ENCODE measurements at regions not wholly inside any gene's neighbourhood (a gene's known extent, or its start where the extent isn't known, plus 50 kb on each side); places are given as distances from the start of the nearest gene placed in this dataset.

DNA sequence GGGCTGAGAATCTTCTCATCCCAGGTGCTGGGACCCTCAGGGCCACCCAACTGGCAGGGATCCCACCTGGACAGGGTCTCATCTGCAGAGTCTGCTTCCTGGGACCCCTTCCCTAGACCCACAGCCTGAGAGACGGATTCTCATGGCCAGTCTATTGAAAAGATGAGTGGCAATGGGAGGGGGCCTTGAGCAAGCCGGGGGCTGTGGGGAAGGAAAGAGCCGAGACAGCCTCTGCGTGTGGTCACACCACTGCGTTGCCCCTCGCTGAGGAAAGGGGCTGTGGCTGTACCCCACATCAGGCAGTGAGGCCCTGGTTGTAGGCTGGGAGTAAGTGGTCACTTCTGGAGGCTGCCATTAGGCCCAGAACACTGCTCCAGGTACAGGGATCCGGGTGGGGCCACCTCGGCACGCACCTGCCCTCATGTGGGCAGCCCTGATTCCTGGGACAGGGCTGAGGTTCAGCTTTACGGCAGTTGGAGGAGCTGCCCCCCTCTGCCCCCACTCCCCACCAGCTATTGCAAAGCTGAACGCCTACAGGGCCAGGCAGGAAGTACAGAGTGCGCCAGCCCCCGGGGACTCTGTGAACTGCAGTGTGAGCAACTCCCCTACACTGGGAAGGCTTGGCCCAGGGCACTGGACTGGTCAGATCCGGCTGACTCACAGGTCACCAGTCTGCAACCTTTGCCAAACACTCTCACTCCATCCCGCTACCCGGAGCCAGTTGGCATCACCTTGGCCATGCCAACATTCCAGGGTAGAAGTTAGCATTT is 106.9 kb downstream of the RIPK4 start:
- no peak overlapping the region for H3K4me3 ChIP-seq (ENCODE audit: low read length)
- H3K9me3 ChIP-seq (ENCODE audit: control insufficient read depth, low read length) = no peaks in the 10 kb centered on the region
- no peaks in the 10 kb centered on the region for H3K27me3 ChIP-seq (ENCODE audit: control insufficient read depth, insufficient read depth, low read length)

GRCh38 chr21:41656946-41657525 is 109.8 kb downstream of the RIPK4 start:
- H3K4me1 ChIP-seq (ENCODE audit: control insufficient read depth, insufficient read depth, low read length) = no peaks in the 10 kb centered on the region

More for the DNA sequence above, 106.9 kb downstream of the RIPK4 start:
- Histone ChIP-seq H3K36me3 (ENCODE audit: control insufficient read depth, insufficient read depth, low read length) (no peaks in the 10 kb centered on the region), H3K9ac (ENCODE audit: low read length) (no peak overlapping the region), H3K4me1 (ENCODE audit: control insufficient read depth, insufficient read depth, low read length) (peaks cover 22% of the 10 kb centered on the region)

GRCh38 chr21:41655259-41655658 is 111.6 kb downstream of the RIPK4 start:
- Histone ChIP-seq H3K36me3 (ENCODE audit: control insufficient read depth, insufficient read depth, low read length) (no peaks in the 10 kb centered on the region), H3K27me3 (ENCODE audit: control insufficient read depth, insufficient read depth, low read length) (no peaks in the 10 kb centered on the region), H3K4me3 (ENCODE audit: low read length) (no peak overlapping the region), H3K4me1 (ENCODE audit: control insufficient read depth, insufficient read depth, low read length) (peaks cover 17% of the 10 kb centered on the region), H3K9ac (ENCODE audit: low read length) (no peak overlapping the region), H3K9me3 (ENCODE audit: control insufficient read depth, low read length) (no peaks in the 10 kb centered on the region)

More at GRCh38 chr21:41656946-41657525, 109.8 kb downstream of the RIPK4 start:
- H3K27me3 ChIP-seq (ENCODE audit: control insufficient read depth, insufficient read depth, low read length) = no peaks in the 10 kb centered on the region
- no peaks in the 10 kb centered on the region for H3K36me3 ChIP-seq (ENCODE audit: control insufficient read depth, insufficient read depth, low read length)
- no peak overlapping the region for H3K4me3 ChIP-seq (ENCODE audit: low read length)
- no peak overlapping the region for H3K9ac ChIP-seq (ENCODE audit: low read length)
- no peaks in the 10 kb centered on the region for H3K9me3 ChIP-seq (ENCODE audit: control insufficient read depth, low read length)

DNA sequence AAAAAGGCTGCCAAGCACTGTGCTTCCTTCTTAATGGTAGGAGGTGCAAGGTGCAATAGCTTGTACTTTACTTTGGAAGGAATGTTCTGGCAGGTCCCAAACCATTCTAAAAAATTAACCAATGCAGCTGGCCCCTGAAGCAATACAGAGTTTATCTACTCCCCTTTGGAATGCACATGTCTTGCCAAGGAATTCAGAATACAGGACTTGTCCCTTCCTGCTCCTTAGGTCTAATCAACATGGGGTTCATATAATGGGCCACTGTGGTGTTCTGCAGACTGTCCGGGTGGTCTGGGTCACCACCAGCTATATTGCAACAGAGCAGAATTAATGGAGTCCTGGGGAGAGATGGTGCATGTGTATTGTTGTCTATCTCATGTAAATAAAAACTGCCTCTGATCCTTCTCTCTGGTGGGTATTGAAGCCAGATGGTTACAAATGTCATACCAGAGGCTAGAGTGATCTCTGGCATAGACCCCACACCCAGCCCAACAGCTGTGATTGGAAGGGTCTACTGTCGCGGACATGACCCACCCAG is 112.8 kb downstream of the RIPK4 start:
- H3K4me3 ChIP-seq (ENCODE audit: low read length) = no peak overlapping the region
- peaks cover 18% of the 10 kb centered on the region for H3K4me1 ChIP-seq (ENCODE audit: control insufficient read depth, insufficient read depth, low read length)
- no peak overlapping the region for H3K9ac ChIP-seq (ENCODE audit: low read length)
- no peaks in the 10 kb centered on the region for H3K27me3 ChIP-seq (ENCODE audit: control insufficient read depth, insufficient read depth, low read length)
- H3K9me3 ChIP-seq (ENCODE audit: control insufficient read depth, low read length) = no peaks in the 10 kb centered on the region
- no peaks in the 10 kb centered on the region for H3K36me3 ChIP-seq (ENCODE audit: control insufficient read depth, insufficient read depth, low read length)

DNA sequence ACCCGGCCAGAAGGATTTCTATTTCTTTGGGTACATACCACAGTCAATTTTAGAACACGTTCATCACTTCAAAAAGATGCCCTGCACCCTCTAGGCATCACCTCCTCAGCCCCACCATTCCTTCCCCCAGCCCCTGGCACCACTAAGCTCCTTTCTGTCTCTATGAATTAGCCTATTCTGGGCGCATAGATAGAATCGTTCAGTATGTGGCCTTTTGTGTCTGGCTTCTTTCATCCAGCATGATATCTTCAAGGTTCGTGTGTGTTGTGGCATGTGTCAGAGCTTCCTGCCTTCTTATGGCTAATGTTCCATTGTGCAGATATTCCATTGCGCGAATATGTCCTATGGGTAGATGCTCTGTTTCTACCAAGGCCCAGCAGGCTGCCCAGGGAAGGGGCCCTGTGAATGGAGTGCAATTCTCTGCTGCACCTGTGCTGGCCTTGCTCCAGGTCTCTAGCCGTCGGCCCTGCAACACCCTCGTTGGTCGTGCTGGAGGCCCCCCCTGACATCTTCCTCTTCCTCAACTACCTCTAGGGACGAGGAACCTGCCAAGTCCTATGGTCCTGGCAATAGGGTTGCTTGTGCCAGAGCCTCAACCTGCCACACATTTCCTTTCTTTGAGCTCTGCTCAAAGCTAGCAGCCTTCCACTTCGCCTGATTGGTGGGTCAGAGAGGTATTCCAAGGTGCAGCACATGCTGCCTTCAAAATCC is 113.5 kb downstream of the RIPK4 start:
- Histone ChIP-seq H3K36me3 (ENCODE audit: control insufficient read depth, insufficient read depth, low read length) (no peaks in the 10 kb centered on the region), H3K4me3 (ENCODE audit: low read length) (no peak overlapping the region), H3K9ac (ENCODE audit: low read length) (no peak overlapping the region), H3K9me3 (ENCODE audit: control insufficient read depth, low read length) (no peaks in the 10 kb centered on the region), H3K27me3 (ENCODE audit: control insufficient read depth, insufficient read depth, low read length) (no peaks in the 10 kb centered on the region), H3K4me1 (ENCODE audit: control insufficient read depth, insufficient read depth, low read length) (peaks cover 18% of the 10 kb centered on the region)

DNA sequence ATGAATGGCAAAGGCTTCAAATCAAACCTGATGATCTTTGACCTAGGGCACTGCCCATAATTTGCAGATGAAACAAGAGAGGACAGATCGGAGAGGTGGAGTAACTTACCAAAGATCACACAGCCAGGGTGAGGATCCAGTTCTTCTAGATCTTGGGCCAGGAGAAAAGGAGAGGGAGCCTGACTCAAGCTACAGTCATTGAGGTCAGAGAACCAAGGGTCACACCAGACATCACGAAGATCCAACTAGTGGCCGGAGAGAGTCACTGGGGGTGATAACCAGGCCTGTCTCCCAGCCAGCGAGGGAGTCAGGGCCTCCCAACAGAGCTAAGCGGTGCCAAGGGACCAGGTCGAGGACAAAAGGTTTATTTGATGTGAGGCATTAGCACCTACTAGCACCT is 115.0 kb downstream of the RIPK4 start:
- Histone ChIP-seq H3K9me3 (ENCODE audit: control insufficient read depth, low read length) (no peaks in the 10 kb centered on the region), H3K4me1 (ENCODE audit: control insufficient read depth, insufficient read depth, low read length) (peaks cover 18% of the 10 kb centered on the region), H3K36me3 (ENCODE audit: control insufficient read depth, insufficient read depth, low read length) (no peaks in the 10 kb centered on the region), H3K27me3 (ENCODE audit: control insufficient read depth, insufficient read depth, low read length) (no peaks in the 10 kb centered on the region), H3K4me3 (ENCODE audit: low read length) (no peak overlapping the region), H3K9ac (ENCODE audit: low read length) (no peak overlapping the region)

DNA sequence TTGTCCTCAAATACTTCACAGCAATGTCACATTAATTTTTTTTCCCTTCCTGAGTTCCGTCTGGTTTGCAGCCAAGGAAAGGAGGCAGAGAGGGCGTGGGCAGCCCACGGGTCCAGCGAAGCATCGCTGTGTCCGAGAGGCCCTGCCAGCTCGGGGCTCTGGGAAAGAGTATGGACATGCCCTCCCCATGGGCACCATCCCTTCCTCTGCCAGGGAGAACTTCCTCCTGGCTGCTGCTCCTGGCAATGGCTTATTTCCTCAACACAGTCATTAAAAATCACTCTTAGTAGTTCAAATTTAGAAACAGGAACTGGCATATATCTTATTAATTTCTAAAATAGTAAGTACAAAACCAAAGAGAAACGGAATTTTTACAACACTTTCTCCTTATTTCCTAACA is 115.4 kb downstream of the RIPK4 start:
- Histone ChIP-seq H3K9me3 (ENCODE audit: control insufficient read depth, low read length) (no peaks in the 10 kb centered on the region), H3K27me3 (ENCODE audit: control insufficient read depth, insufficient read depth, low read length) (no peaks in the 10 kb centered on the region), H3K36me3 (ENCODE audit: control insufficient read depth, insufficient read depth, low read length) (no peaks in the 10 kb centered on the region), H3K9ac (ENCODE audit: low read length) (no peak overlapping the region), H3K4me3 (ENCODE audit: low read length) (no peak overlapping the region), H3K4me1 (ENCODE audit: control insufficient read depth, insufficient read depth, low read length) (peaks cover 18% of the 10 kb centered on the region)

DNA sequence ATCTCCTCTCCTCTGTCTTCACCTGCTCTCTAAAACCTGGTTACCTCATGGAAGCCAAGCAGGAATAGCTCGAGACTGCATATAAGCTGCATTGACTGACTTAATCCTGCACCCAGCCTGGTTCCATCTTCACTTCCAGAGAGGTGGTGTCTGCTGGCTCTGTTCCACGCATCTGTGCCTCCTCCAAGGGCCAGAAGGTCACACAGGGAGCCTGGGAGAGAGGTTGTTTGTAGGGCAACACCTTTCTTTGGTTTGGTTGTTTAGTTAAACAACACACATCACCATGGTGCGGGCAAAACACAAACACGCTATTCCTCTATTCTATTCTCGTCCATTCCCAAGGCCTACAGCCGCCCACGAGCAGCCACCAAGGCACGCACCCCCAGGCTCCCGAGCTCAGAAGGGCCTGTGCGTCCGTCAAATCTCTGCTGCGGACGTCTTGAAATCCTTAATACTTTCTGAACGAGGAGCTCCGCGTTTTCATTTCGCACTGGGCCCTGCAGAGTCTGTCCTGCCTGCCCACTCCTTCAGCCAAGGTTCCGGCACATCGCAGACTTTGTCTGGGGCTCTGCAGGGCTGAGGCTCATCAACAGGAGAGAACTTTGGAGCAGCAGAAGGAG is 116.2 kb downstream of the RIPK4 start:
- H3K4me3 ChIP-seq (ENCODE audit: low read length) = no peak overlapping the region

GRCh38 chr21:41648591-41649031 is 118.2 kb downstream of the RIPK4 start:
- no peaks in the 10 kb centered on the region for H3K36me3 ChIP-seq (ENCODE audit: control insufficient read depth, insufficient read depth, low read length)
- H3K4me3 ChIP-seq (ENCODE audit: low read length) = no peak overlapping the region
- H3K9me3 ChIP-seq (ENCODE audit: control insufficient read depth, low read length) = no peaks in the 10 kb centered on the region
- no peak overlapping the region for H3K9ac ChIP-seq (ENCODE audit: low read length)
- peaks cover 18% of the 10 kb centered on the region for H3K4me1 ChIP-seq (ENCODE audit: control insufficient read depth, insufficient read depth, low read length)
- no peaks in the 10 kb centered on the region for H3K27me3 ChIP-seq (ENCODE audit: control insufficient read depth, insufficient read depth, low read length)

More for the DNA sequence above, 116.2 kb downstream of the RIPK4 start:
- H3K9ac ChIP-seq (ENCODE audit: low read length) = no peak overlapping the region
- no peaks in the 10 kb centered on the region for H3K9me3 ChIP-seq (ENCODE audit: control insufficient read depth, low read length)
- no peaks in the 10 kb centered on the region for H3K36me3 ChIP-seq (ENCODE audit: control insufficient read depth, insufficient read depth, low read length)
- no peaks in the 10 kb centered on the region for H3K27me3 ChIP-seq (ENCODE audit: control insufficient read depth, insufficient read depth, low read length)
- peaks cover 18% of the 10 kb centered on the region for H3K4me1 ChIP-seq (ENCODE audit: control insufficient read depth, insufficient read depth, low read length)

- Histone ChIP-seq H3K27me3 (ENCODE audit: control insufficient read depth, insufficient read depth, low read length) (no peaks in the 10 kb centered on the region), H3K4me3 (ENCODE audit: low read length) (no peak overlapping the region), H3K36me3 (ENCODE audit: control insufficient read depth, insufficient read depth, low read length) (no peaks in the 10 kb centered on the region), H3K4me1 (ENCODE audit: control insufficient read depth, insufficient read depth, low read length) (peaks cover 18% of the 10 kb centered on the region), H3K9ac (ENCODE audit: low read length) (no peak overlapping the region), H3K9me3 (ENCODE audit: control insufficient read depth, low read length) (no peaks in the 10 kb centered on the region)
Observed at GRCh38 chr21:41647806-41648561, 118.9 kb downstream of the RIPK4 start.

DNA sequence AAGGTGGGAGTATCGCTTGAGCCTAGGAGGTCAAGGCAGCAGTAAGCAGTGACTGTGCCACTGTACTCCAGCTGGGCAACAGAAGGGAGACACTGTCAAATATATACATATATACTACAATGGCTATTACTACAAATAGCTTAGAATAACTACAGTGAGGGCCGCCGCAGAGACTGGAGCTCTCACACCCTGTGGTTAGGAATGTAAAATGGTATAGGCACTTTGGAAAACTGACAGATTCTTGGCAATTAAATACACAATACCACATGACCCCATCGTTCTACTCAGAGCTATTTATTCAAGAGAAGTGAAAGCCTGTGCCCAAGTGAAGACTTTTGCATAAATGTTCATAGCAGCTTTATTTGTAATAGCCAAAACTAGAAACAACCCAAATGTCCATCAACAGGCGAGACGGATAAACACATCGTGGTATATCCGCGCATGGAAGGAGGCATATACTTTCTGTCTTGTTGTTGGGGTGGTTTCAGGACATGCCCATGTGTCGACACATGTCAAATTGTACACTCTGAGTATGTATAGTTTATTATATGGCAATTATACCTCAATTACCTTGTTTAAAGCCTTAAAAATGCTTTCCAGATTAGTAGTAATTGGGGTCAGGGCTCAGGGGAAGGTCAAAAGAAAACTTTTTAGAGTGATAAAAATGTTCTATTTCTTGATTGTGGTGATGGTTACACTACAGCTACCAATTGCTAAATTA is 123.4 kb downstream of the RIPK4 start:
- no peaks in the 10 kb centered on the region for H3K9me3 ChIP-seq (ENCODE audit: control insufficient read depth, low read length)
- H3K4me1 ChIP-seq (ENCODE audit: control insufficient read depth, insufficient read depth, low read length) = peaks cover 8% of the 10 kb centered on the region
- H3K9ac ChIP-seq (ENCODE audit: low read length) = no peak overlapping the region
- H3K27me3 ChIP-seq (ENCODE audit: control insufficient read depth, insufficient read depth, low read length) = peaks cover 4% of the 10 kb centered on the region
- H3K4me3 ChIP-seq (ENCODE audit: low read length) = no peak overlapping the region
- no peaks in the 10 kb centered on the region for H3K36me3 ChIP-seq (ENCODE audit: control insufficient read depth, insufficient read depth, low read length)

Measured in mucosa of stomach (tissue), 1 donor.